Astrocyte (in vitro differentiated cells and primary cell): ENCODE measurements at regions not wholly inside any gene's neighbourhood (a gene's known extent, or its start where the extent isn't known, plus 50 kb on each side); places are given as distances from the start of the nearest gene placed in this dataset.

Source experiments
- CTCF ChIP-seq: IDR thresholded peaks from 2 replicates; pipeline ENCODE4 v1.5.1; 2011; ENCODE audit warnings: low read depth, mild to moderate bottlenecking, inconsistent platforms, low read length, moderate library complexity; ENCODE audit not compliant: insufficient read depth
- EZH2 ChIP-seq: IDR thresholded peaks from 2 replicates; pipeline ENCODE4 v1.6.1; 2012; ENCODE audit warnings: mild to moderate bottlenecking, low read length, inconsistent platforms; ENCODE audit not compliant: insufficient read depth

DNA sequence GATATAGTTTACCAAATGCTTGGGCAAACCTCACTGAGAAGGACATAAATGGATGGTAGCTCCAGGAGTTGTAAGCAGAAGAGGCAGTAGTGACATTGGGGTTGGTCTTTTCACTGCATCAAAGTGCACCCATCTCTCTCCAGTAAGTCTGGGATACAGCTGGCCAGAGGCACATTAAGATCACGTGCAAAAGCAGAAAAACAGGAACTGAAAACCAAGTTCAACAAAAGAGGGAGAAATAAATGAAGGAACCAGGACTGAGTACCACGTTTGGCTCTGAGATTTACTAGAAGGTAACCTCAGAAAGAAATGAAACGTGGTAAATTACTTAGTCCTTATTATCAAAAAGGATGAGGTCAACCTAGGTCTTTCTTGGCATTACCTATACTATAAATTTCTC lies 259.2 kb downstream of the OSR1 start:
- TF ChIP-seq CTCF (no peak), EZH2 (no peak)
